Endothelial cell of umbilical vein (primary cell): ENCODE measurements at regions not wholly inside any gene's neighbourhood (a gene's known extent, or its start where the extent isn't known, plus 50 kb on each side); places are given as distances from the start of the nearest gene placed in this dataset.

Source experiments
- BruUV-seq: library from RNA; stranded (reverse); fragments of 400-500 nt; replicated peaks from 2 replicates; lab custom pipeline; 2021; lab: Mats Ljungman, UMichigan
- CTCF ChIA-PET: fragments of 300-600, 350-600 bp; sonication (Branson Sonifier 250); formaldehyde crosslinking; loops from one replicate; lab custom pipeline; 2021; ENCODE audit warnings: antibody characterized with exemption, inconsistent platforms; lab: Charles Lee
- POLR2A ChIA-PET: fragments of 300-600, 350-600 bp; sonication (Branson Sonifier 250); formaldehyde crosslinking; loops from one replicate; lab custom pipeline; 2021; ENCODE audit warnings: antibody characterized with exemption, inconsistent platforms; lab: Charles Lee
- DNase-seq: peaks from one replicate; pipeline ENCODE4 v3.0.0-alpha.2; 2011; ENCODE audit warnings: low read depth, low spot score
- FAIRE-seq: peaks from 2 replicates; lab custom pipeline; 2011; peaks lifted over from hg19 to GRCh38; lab: Jason Lieb, UNC
- H2AFZ ChIP-seq: 2 replicates; pipeline ENCODE4 v1.6.0; 2012; ENCODE audit warnings: low read depth, low read length, control low read depth, inconsistent platforms
- H3K27ac ChIP-seq: 2 replicates; pipeline ENCODE4 v1.5.1; 2011; ENCODE audit warnings: low read depth, mild to moderate bottlenecking, control low read depth, low read length, moderate library complexity; ENCODE audit not compliant: insufficient read depth
- H3K27me3 ChIP-seq, 2 experiments: 2 replicates each; pipeline versions ENCODE4 v1.6.0 to v1.6.1; 2011; ENCODE audit warnings: low read length in 2 of 2, mixed read lengths in 1 of 2; ENCODE audit not compliant: control insufficient read depth in 2 of 2, insufficient read depth in 2 of 2
- H3K36me3 ChIP-seq, 2 experiments: 2 replicates in 1 of 2; 3 replicates in 1 of 2; pipeline ENCODE4 v1.5.1; 2011; ENCODE audit warnings: low read length in 2 of 2, mild to moderate bottlenecking in 1 of 2, moderate library complexity in 1 of 2; ENCODE audit not compliant: control insufficient read depth in 2 of 2, insufficient read depth in 2 of 2; ENCODE audit errors: extremely low read depth in 1 of 2
- H3K4me1 ChIP-seq: 3 replicates; pipeline ENCODE4 v1.5.1; 2011; ENCODE audit warnings: mild to moderate bottlenecking, low read length; ENCODE audit not compliant: control insufficient read depth, insufficient read depth; ENCODE audit errors: extremely low read depth
- H3K4me2 ChIP-seq: 2 replicates; pipeline ENCODE4 v1.6.1; 2011; ENCODE audit warnings: low read length, control low read depth, mixed read lengths; ENCODE audit not compliant: insufficient read depth
- H3K4me3 ChIP-seq, 3 experiments: fragments of 200-600 bp in 1 of 3; sonication (generic), shearing (Covaris generic) in 1 of 3; replicated peaks in 1 of 3; 2 replicates each; pipeline ENCODE4 v1.5.1; 2011 to 2016; ENCODE audit warnings: control low read depth in 3 of 3, low read length in 3 of 3, mild to moderate bottlenecking in 2 of 3, inconsistent platforms in 1 of 3, low read depth in 1 of 3, moderate library complexity in 1 of 3; ENCODE audit not compliant: insufficient read depth in 1 of 3
- H3K79me2 ChIP-seq: 2 replicates; pipeline ENCODE4 v1.6.0; 2012; ENCODE audit warnings: low read length, inconsistent platforms; ENCODE audit not compliant: control insufficient read depth, insufficient read depth
- H3K9ac ChIP-seq: replicated peaks from 2 replicates; pipeline ENCODE3; 2011; ENCODE audit warnings: low read length, control low read depth; ENCODE audit not compliant: insufficient read depth; ENCODE audit errors: extremely low read depth
- H3K9me1 ChIP-seq: replicated peaks from 3 replicates; pipeline ENCODE4 v1.6.0; 2011; ENCODE audit warnings: mild to moderate bottlenecking, low read length; ENCODE audit not compliant: control insufficient read depth, insufficient read depth; ENCODE audit errors: extremely low read depth
- H3K9me3 ChIP-seq: replicated peaks from 2 replicates; pipeline ENCODE4 v1.5.1; 2012; ENCODE audit warnings: low read length, inconsistent platforms; ENCODE audit not compliant: control insufficient read depth, insufficient read depth
- H4K20me1 ChIP-seq: replicated peaks from 2 replicates; pipeline ENCODE3; 2011; ENCODE audit warnings: mild to moderate bottlenecking, low read length; ENCODE audit not compliant: control insufficient read depth, insufficient read depth; ENCODE audit errors: extremely low read depth
- EZH2 ChIP-seq: IDR thresholded peaks from 2 replicates; pipeline ENCODE4 v1.6.1; 2012; ENCODE audit warnings: borderline replicate concordance, low read depth, mild to moderate bottlenecking, moderate library complexity, low read length, inconsistent platforms; ENCODE audit not compliant: severe bottlenecking
- FOS ChIP-seq: IDR thresholded peaks from 2 replicates; pipeline ENCODE4 v1.6.1; 2011; ENCODE audit warnings: mild to moderate bottlenecking, low read length, moderate library complexity, borderline replicate concordance; ENCODE audit not compliant: insufficient read depth
- GATA2 ChIP-seq: IDR thresholded peaks from 2 replicates; pipeline ENCODE4 v1.7.0; 2011; ENCODE audit warnings: low read depth, mild to moderate bottlenecking, moderate library complexity, mixed read lengths, low read length; ENCODE audit not compliant: insufficient read length, insufficient read depth
- JUN ChIP-seq: IDR thresholded peaks from 2 replicates; pipeline ENCODE4 v1.6.1; 2011; ENCODE audit warnings: borderline replicate concordance, low read depth; ENCODE audit not compliant: insufficient read length, insufficient read depth
- MYC ChIP-seq: IDR thresholded peaks from one replicate; pipeline ENCODE4 v1.6.1; 2011; ENCODE audit warnings: mild to moderate bottlenecking, low read depth, low read length
- POLR2A ChIP-seq: IDR thresholded peaks from 2 replicates; pipeline ENCODE4 v1.6.1; 2012; ENCODE audit warnings: low read depth, mild to moderate bottlenecking, control low read depth, low read length
- POLR2AphosphoS5 ChIP-seq: IDR thresholded peaks from 2 replicates; pipeline ENCODE4 v1.6.1; 2012; ENCODE audit warnings: low read depth, mild to moderate bottlenecking, control low read depth, low read length, moderate library complexity; ENCODE audit not compliant: insufficient read depth
- dilution Hi-C: fragments of 300-500 bp; cut with MboI; formaldehyde crosslinking; loops from one replicate; pipeline ENCODE4 v1.15.0; 2019; ENCODE audit warnings: low sequenced_read_pairs; ENCODE audit not compliant: extremely low pct_ligation_motif_present
- intact Hi-C: fragments of 100-400 bp; cut with micrococcal nuclease; formaldehyde crosslinking; loops from one replicate; pipeline ENCODE4 v1.10.0; 2022
- TF ChIP-seq, protein P1 (sequence below), 2 donors: IDR thresholded peaks; 1 replicate in 1 of 2; 2 replicates in 1 of 2; pipeline ENCODE4 v1.5.1; 2011; ENCODE audit warnings: low read length in 2 of 2, mild to moderate bottlenecking in 2 of 2, moderate library complexity in 2 of 2, control low read depth in 1 of 2, inconsistent platforms in 1 of 2, low read depth in 1 of 2; ENCODE audit not compliant: insufficient read depth in 1 of 2; ENCODE audit errors: extremely low read depth in 1 of 2
- TF ChIP-seq, protein P2 (sequence below): IDR thresholded peaks from 2 replicates; pipeline ENCODE4 v1.6.1; 2011; ENCODE audit not compliant: insufficient read depth, insufficient read length

- no TSS peak for BruUV-seq
- Histone ChIP-seq H3K9ac (no peak overlapping the region), H2AFZ (no peak overlapping the region), H4K20me1 (no peaks in the 10 kb centered on the region), H3K9me3 (no peaks in the 10 kb centered on the region), H3K36me3 (no peaks in the 10 kb centered on the region), H3K4me1 (peaks cover 21% of the 10 kb centered on the region), H3K27me3 (no peaks in the 10 kb centered on the region), H3K27ac (no peak overlapping the region), H3K79me2 (no peaks in the 10 kb centered on the region), H3K4me3 (no peak overlapping the region), H3K4me2 (no peak overlapping the region), H3K9me1 (no peaks in the 10 kb centered on the region)
- no peak for TF ChIP-seq POLR2AphosphoS5
- TF ChIP-seq, protein P1, sequence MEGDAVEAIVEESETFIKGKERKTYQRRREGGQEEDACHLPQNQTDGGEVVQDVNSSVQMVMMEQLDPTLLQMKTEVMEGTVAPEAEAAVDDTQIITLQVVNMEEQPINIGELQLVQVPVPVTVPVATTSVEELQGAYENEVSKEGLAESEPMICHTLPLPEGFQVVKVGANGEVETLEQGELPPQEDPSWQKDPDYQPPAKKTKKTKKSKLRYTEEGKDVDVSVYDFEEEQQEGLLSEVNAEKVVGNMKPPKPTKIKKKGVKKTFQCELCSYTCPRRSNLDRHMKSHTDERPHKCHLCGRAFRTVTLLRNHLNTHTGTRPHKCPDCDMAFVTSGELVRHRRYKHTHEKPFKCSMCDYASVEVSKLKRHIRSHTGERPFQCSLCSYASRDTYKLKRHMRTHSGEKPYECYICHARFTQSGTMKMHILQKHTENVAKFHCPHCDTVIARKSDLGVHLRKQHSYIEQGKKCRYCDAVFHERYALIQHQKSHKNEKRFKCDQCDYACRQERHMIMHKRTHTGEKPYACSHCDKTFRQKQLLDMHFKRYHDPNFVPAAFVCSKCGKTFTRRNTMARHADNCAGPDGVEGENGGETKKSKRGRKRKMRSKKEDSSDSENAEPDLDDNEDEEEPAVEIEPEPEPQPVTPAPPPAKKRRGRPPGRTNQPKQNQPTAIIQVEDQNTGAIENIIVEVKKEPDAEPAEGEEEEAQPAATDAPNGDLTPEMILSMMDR (IDR thresholded peaks at IDR 0.05; ENCODE audit: extremely low read depth in 1 of 2, insufficient read depth in 1 of 2, low read depth in 1 of 2, low read length in 2 of 2): no peak
- TF ChIP-seq, protein P2, sequence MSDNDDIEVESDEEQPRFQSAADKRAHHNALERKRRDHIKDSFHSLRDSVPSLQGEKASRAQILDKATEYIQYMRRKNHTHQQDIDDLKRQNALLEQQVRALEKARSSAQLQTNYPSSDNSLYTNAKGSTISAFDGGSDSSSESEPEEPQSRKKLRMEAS: no peak
- TF ChIP-seq FOS: no peak
- TF ChIP-seq MYC: no peak
- no peak for TF ChIP-seq GATA2
- TF ChIP-seq JUN: no peak
- no peak for TF ChIP-seq POLR2A
- TF ChIP-seq EZH2: no peak
- no peak for DNase-seq
- dilution Hi-C loops (no loop called here), intact Hi-C loops (no loop called here)
- POLR2A ChIA-PET: no interaction called here
- CTCF ChIA-PET: interaction anchor here (1.2 to 1.4 kb wide), 2 partner anchors 13 to 14 kb away, joined by 3 to 4 read pairs; no protein-coding TSS in a partner anchor
- no peak for FAIRE-seq
Observed at GRCh38 chr6:137693711-137694110, 173.3 kb upstream of the TNFAIP3 start.
